ENCODE measurements at regions not wholly inside any gene's neighbourhood (a gene's known extent, or its start where the extent isn't known, plus 50 kb on each side); places are given as distances from the start of the nearest gene placed in this dataset.

GRCh38 chr12:127760357-127760756, 506.6 kb upstream of the TMEM132C start:
- TF ChIP-seq, protein P1, sequence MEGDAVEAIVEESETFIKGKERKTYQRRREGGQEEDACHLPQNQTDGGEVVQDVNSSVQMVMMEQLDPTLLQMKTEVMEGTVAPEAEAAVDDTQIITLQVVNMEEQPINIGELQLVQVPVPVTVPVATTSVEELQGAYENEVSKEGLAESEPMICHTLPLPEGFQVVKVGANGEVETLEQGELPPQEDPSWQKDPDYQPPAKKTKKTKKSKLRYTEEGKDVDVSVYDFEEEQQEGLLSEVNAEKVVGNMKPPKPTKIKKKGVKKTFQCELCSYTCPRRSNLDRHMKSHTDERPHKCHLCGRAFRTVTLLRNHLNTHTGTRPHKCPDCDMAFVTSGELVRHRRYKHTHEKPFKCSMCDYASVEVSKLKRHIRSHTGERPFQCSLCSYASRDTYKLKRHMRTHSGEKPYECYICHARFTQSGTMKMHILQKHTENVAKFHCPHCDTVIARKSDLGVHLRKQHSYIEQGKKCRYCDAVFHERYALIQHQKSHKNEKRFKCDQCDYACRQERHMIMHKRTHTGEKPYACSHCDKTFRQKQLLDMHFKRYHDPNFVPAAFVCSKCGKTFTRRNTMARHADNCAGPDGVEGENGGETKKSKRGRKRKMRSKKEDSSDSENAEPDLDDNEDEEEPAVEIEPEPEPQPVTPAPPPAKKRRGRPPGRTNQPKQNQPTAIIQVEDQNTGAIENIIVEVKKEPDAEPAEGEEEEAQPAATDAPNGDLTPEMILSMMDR (IDR thresholded peaks at IDR 0.05), result no peak
- TF ChIP-seq POLR2A (IDR thresholded peaks at IDR 0.05), result no peak
- no peak for DNase-seq
- 93 to 94% (median 94%) methylated on average over 14 of the region's 14 CpGs for WGBS, 4 donors
- no peaks in the 10 kb centered on the region for H3K36me3 ChIP-seq
- H3K4me1 ChIP-seq, result no peaks in the 10 kb centered on the region
- H3K27me3 ChIP-seq, result no peaks in the 10 kb centered on the region
- peaks cover 0 to 9% (median 0%) of the 10 kb centered on the region in 12 donors for H3K9me3 ChIP-seq
- intact Hi-C loops (cut with DNase I), result no loop called here
- no peak for ATAC-seq
- no peak overlapping the region for H3K27ac ChIP-seq
- no peak overlapping the region for H3K4me3 ChIP-seq

- Histone ChIP-seq H3K36me3 (no peaks in the 10 kb centered on the region), H3K27me3 (no peaks in the 10 kb centered on the region), H3K4me3 (no peak overlapping the region), H3K9me3 (peaks cover 0 to 9% (median 0%) of the 10 kb centered on the region in 12 donors), H3K27ac (no peak overlapping the region), H3K4me1 (no peaks in the 10 kb centered on the region)
- WGBS, 4 donors, result 91 to 95% (median 92%) methylated on average over 22 of the region's 22 CpGs
- TF ChIP-seq, protein P1 (IDR thresholded peaks at IDR 0.05), result no peak
- no peak for TF ChIP-seq POLR2A (IDR thresholded peaks at IDR 0.05)
- no peak for ATAC-seq
- no peak for DNase-seq
- intact Hi-C loops (cut with DNase I), result no loop called here
Measured at GRCh38 chr12:127760996-127761395, 506.0 kb upstream of the TMEM132C start.

DNA sequence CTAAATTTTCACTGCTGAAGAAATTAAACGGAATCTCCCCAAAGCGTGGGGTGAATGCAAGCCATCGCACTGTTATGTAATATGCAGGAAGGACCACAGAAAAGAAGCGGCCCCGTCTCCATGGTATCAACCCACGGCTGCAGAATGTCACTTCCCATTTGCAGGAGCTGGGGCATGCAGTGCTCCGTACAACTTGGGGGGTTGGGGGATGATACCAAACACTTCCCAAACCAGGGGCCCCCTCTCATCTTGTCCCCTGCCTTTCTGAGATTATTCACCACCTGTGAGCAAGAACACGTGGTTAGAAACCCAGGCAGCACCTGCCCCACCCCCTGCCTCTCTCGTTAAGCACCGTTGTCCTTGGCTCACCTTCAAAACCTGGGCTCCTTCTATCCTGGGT, 505.1 kb upstream of the TMEM132C start:
- 48 to 62% (median 50%) methylated on average over 10 of the region's 10 CpGs for WGBS, 4 donors
- Histone ChIP-seq H3K4me1 (no peaks in the 10 kb centered on the region), H3K4me3 (no peak overlapping the region), H3K27ac (no peak overlapping the region), H3K27me3 (no peaks in the 10 kb centered on the region), H3K9me3 (peaks cover 0 to 9% (median 0%) of the 10 kb centered on the region in 12 donors), H3K36me3 (no peaks in the 10 kb centered on the region)
- no peak for ATAC-seq
- intact Hi-C loops (cut with DNase I), result no loop called here
- TF ChIP-seq, protein P1 (IDR thresholded peaks at IDR 0.05), result no peak
- no peak for TF ChIP-seq POLR2A (IDR thresholded peaks at IDR 0.05)
- DNase-seq, result no peak

DNA sequence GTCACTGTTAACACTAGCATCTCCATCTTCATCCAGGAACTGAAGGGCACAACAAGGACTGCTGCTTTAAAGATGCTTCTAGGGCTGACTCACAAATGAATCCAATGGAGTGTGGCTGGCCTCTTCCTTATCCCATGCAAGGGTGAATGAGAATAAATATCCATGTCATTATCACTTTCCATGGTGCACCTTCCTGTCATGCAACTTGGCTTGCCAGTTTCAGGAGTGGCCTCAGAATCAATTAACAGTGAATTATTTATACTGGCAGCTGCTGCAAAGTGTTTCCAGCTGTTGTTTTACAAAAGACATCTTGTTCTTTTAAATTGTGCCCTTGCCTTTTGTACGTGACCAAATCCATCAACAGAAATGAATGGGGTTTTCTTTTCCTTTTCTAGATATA, 499.3 kb upstream of the TMEM132C start:
- ATAC-seq (no peak), DNase-seq (no peak)
- Histone ChIP-seq H3K36me3 (no peaks in the 10 kb centered on the region), H3K4me1 (no peaks in the 10 kb centered on the region), H3K27ac (no peak overlapping the region), H3K4me3 (no peak overlapping the region), H3K9me3 (peaks cover 0 to 7% (median 0%) of the 10 kb centered on the region in 12 donors), H3K27me3 (peaks cover 0 to 7% (median 0%) of the 10 kb centered on the region in 9 donors)
- WGBS, 4 donors, result 41 to 54% (median 49%) methylated on average over 1 of the region's 1 CpG
- intact Hi-C loops (cut with DNase I), result no loop called here
- TF ChIP-seq POLR2A (IDR thresholded peaks at IDR 0.05), result no peak
- TF ChIP-seq, protein P1 (IDR thresholded peaks at IDR 0.05), result no peak

Measured in heart left ventricle (tissue), 16 donors.